ENCODE measurements at regions not wholly inside any gene's neighbourhood (a gene's known extent, or its start where the extent isn't known, plus 50 kb on each side); places are given as distances from the start of the nearest gene placed in this dataset.

DNA sequence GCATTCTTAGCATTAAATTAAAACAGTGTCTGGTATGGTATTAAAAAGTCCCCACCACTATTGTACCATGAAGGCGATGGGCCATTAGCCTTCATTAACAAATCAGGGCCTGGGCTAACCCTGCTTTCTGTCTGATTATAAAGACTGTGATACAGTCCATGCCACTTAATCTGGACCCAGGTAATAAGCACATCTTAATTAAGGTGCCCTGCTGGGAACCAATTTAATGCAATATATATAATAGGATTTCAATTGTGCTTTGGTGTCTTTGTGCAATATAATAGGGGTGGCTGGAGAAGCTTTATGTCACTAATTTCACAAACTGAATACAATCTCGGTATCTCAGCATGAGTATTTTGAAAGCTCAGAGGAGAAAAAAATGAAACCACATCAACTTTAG lies 64.4 kb upstream of the CDH8 start:
- DNase-seq: no peak

GRCh38 chr16:62089715-62090114 lies 53.5 kb upstream of the CDH8 start:
- no peak for DNase-seq

- no peak for DNase-seq
These were observed 52.6 kb upstream of the CDH8 start for GRCh38 chr16:62088731-62089410.

Data from MV-4-11 (cell line).